Naive thymus-derived CD4-positive, alpha-beta T cell (primary cell): ENCODE measurements at regions not wholly inside any gene's neighbourhood (a gene's known extent, or its start where the extent isn't known, plus 50 kb on each side); places are given as distances from the start of the nearest gene placed in this dataset.

ENCODE experiments used
- ATAC-seq: fragments of 150-1000 bp; cut with Tn5 transposase; 2 replicates; pipeline ENCODE4 v1.10.0; 2021; ENCODE audit warnings: mild to moderate bottlenecking, moderate library complexity
- CTCF ChIA-PET: fragments of 350-600 bp; sonication (Branson Sonifier 250); formaldehyde crosslinking; loops from one replicate; lab custom pipeline; 2021; ENCODE audit warnings: antibody characterized with exemption; lab: Charles Lee
- POLR2A ChIA-PET: fragments of 350-600 bp; sonication (Branson Sonifier 250); formaldehyde crosslinking; loops from one replicate; lab custom pipeline; 2021; ENCODE audit warnings: antibody characterized with exemption, inconsistent platforms; lab: Charles Lee
- DNase-seq, 9 donors: peaks; one replicate each; pipeline versions ENCODE4 v3.0.0 to v3.0.0-alpha.2; 2020 to 2022; ENCODE audit warnings: mixed read lengths in 1 of 9
- H3K27ac ChIP-seq: one replicate; pipeline ENCODE4 v1.7.0; 2013; ENCODE audit warnings: mild to moderate bottlenecking, low read depth, low read length, moderate library complexity
- H3K27me3 ChIP-seq, 2 donors: one replicate each; pipeline ENCODE4 v1.7.0; 2013; ENCODE audit warnings: low read length in 2 of 2, mild to moderate bottlenecking in 2 of 2, moderate library complexity in 2 of 2; ENCODE audit not compliant: control insufficient read depth in 2 of 2, insufficient read depth in 2 of 2
- H3K36me3 ChIP-seq, 3 experiments: 1 replicate in 2 of 3; 2 replicates in 1 of 3; pipeline ENCODE4 v1.7.0; 2013; ENCODE audit warnings: low read length in 3 of 3, mild to moderate bottlenecking in 3 of 3, moderate library complexity in 1 of 3; ENCODE audit not compliant: insufficient read depth in 3 of 3, control insufficient read depth in 2 of 3
- H3K4me1 ChIP-seq, 2 donors: one replicate each; pipeline ENCODE4 v1.7.0; 2013; ENCODE audit warnings: low read length in 2 of 2, mild to moderate bottlenecking in 2 of 2, moderate library complexity in 1 of 2; ENCODE audit not compliant: control insufficient read depth in 2 of 2, insufficient read depth in 2 of 2
- H3K4me3 ChIP-seq: 2 replicates; pipeline ENCODE4 v1.7.0; 2013; ENCODE audit warnings: mild to moderate bottlenecking, low read length
- H3K9me3 ChIP-seq, 3 experiments: 1 replicate in 2 of 3; 2 replicates in 1 of 3; pipeline ENCODE4 v1.7.0; 2013; ENCODE audit warnings: low read length in 3 of 3; ENCODE audit not compliant: control insufficient read depth in 2 of 3
- H3K27ac Mint-ChIP-seq, 9 donors: one replicate each; pipeline ENCODE4 v1.8.0; 2020 to 2022; ENCODE audit warnings: mixed read lengths in 9 of 9, mild to moderate bottlenecking in 8 of 9, moderate library complexity in 5 of 9, inconsistent platforms in 2 of 9
- H3K27me3 Mint-ChIP-seq, 5 donors: one replicate each; pipeline ENCODE4 v1.8.0; 2021 to 2022; ENCODE audit warnings: mixed read lengths in 5 of 5, mild to moderate bottlenecking in 1 of 5
- H3K36me3 Mint-ChIP-seq, 5 donors: one replicate each; pipeline ENCODE4 v1.8.0; 2020 to 2022; ENCODE audit warnings: mixed read lengths in 5 of 5, mild to moderate bottlenecking in 3 of 5, inconsistent platforms in 1 of 5
- H3K4me1 Mint-ChIP-seq, 7 donors: one replicate each; pipeline ENCODE4 v1.8.0; 2020 to 2022; ENCODE audit warnings: mixed read lengths in 7 of 7, mild to moderate bottlenecking in 3 of 7, inconsistent platforms in 1 of 7
- H3K4me3 Mint-ChIP-seq, 10 donors: one replicate each; pipeline ENCODE4 v1.8.0; 2020 to 2022; ENCODE audit warnings: mild to moderate bottlenecking in 10 of 10, mixed read lengths in 10 of 10, moderate library complexity in 6 of 10, inconsistent platforms in 2 of 10
- H3K9me3 Mint-ChIP-seq, 11 donors: one replicate each; pipeline ENCODE4 v1.8.0; 2020 to 2022; ENCODE audit warnings: mixed read lengths in 11 of 11, mild to moderate bottlenecking in 4 of 11, inconsistent platforms in 1 of 11, moderate library complexity in 1 of 11
- intact Hi-C, 2 donors: fragments of 100-400 bp; cut with micrococcal nuclease; formaldehyde crosslinking; loops; one replicate each; pipeline ENCODE4 v1.15.1; 2023

DNA sequence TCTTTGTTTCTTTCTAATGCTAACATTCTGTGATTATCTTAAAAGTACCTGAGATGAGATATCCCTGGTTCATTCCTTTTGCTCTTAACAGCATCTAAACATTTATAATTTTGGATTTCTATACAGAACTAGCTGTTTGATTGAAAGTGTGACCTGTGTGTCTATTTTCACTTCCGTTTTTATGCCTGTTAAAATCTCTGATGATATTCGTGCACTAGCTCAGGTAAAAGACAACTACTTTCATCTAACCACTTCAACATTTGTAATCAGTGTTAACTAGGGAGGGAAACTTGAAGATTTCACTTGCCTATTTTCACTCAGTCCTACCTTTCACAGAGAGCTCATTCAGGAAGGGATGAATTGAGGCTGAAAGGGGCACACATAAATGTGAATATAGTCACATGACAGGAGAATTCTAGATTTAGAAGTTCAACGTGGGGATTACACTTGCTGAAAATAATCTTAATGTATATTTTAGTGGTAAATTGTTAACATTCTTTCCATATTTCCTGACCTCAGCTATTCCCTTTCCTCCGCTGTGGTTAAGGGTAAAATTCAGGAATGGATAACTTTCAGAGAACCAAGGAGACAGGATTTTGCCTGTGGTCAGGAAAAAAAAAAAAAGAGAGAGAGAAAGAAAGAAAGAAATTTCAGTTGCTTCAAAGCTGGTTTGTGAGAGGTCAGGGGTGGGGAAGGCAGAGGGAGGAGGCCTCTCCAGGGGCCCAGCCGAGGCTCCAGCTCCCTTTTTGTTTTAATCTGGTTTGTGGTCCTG lies 159.8 kb upstream of the TSC22D2 start:
- Histone ChIP-seq H3K36me3 (no peaks in the 10 kb centered on the region), H3K27me3 (peaks cover 0 to 3% of the 10 kb centered on the region in 2 donors), H3K4me1 (no peaks in the 10 kb centered on the region), H3K27ac (no peak overlapping the region), H3K4me3 (no peak overlapping the region), H3K9me3 (no peaks in the 10 kb centered on the region)
- ATAC-seq = no peak
- DNase-seq = no peak
- Mint-ChIP-seq H3K27me3 (peaks cover 22 to 52% (median 33%) of the 10 kb centered on the region in 5 donors), H3K4me1 (no peaks in the 10 kb centered on the region), H3K36me3 (no peaks in the 10 kb centered on the region), H3K27ac (no peak overlapping the region), H3K9me3 (peaks cover 0 to 1% (median 0%) of the 10 kb centered on the region in 11 donors), H3K4me3 (no peak overlapping the region)
- CTCF ChIA-PET = interaction anchor here (0.7 kb wide), 1 partner anchor 170 kb away, joined by 3 read pairs; no protein-coding TSS in a partner anchor
- intact Hi-C loops = no loop called here
- POLR2A ChIA-PET = no interaction called here

DNA sequence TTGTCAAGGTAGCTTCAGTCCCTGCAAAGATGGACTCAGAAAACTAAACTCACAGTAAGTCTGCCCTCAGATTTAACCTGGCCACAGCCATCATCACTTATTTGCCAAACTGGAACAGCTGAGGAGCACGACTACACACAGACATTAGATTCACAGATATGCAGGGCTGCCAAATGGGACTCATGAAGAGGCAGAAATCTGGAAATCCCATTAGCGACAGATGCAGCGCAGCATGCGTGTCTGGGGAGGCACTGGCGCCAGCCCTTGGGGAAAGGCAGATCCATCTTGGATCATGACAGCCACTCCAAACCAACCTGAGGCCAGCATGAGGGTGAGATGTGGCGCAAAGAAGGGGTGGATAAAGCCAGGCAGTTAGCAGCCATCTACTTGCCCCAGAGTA lies 160.7 kb upstream of the TSC22D2 start:
- intact Hi-C loops = no loop called here
- Mint-ChIP-seq H3K9me3 (peaks cover 0 to 1% (median 0%) of the 10 kb centered on the region in 11 donors), H3K36me3 (no peaks in the 10 kb centered on the region), H3K27ac (no peak overlapping the region), H3K4me3 (no peak overlapping the region), H3K4me1 (no peaks in the 10 kb centered on the region), H3K27me3 (peaks cover 25 to 51% (median 40%) of the 10 kb centered on the region in 5 donors)
- no peak for ATAC-seq
- peaks cover 0 to 3% of the 10 kb centered on the region in 2 donors for H3K27me3 ChIP-seq
- no peaks in the 10 kb centered on the region for H3K4me1 ChIP-seq
- no peaks in the 10 kb centered on the region for H3K36me3 ChIP-seq
- CTCF ChIA-PET = no interaction called here
- H3K27ac ChIP-seq = no peak overlapping the region
- POLR2A ChIA-PET = no interaction called here
- no peak overlapping the region for H3K4me3 ChIP-seq
- no peaks in the 10 kb centered on the region for H3K9me3 ChIP-seq
- DNase-seq = no peak

GRCh38 chr3:150243466-150243865 lies 164.6 kb upstream of the TSC22D2 start:
- no peaks in the 10 kb centered on the region for H3K36me3 Mint-ChIP-seq
- H3K27me3 Mint-ChIP-seq = peaks cover 16 to 48% (median 32%) of the 10 kb centered on the region in 5 donors
- ChIA-PET CTCF (no interaction called here), POLR2A (no interaction called here)
- H3K27me3 ChIP-seq = peaks cover 0 to 3% of the 10 kb centered on the region in 2 donors
- no peaks in the 10 kb centered on the region for H3K4me1 Mint-ChIP-seq
- no peak overlapping the region for H3K4me3 Mint-ChIP-seq
- H3K9me3 ChIP-seq = no peaks in the 10 kb centered on the region
- H3K36me3 ChIP-seq = no peaks in the 10 kb centered on the region
- H3K4me3 ChIP-seq = no peak overlapping the region
- no peak overlapping the region for H3K27ac Mint-ChIP-seq
- no peak overlapping the region for H3K27ac ChIP-seq
- intact Hi-C loops = no loop called here
- ATAC-seq = no peak
- H3K9me3 Mint-ChIP-seq = peaks cover 0 to 1% (median 0%) of the 10 kb centered on the region in 11 donors
- no peaks in the 10 kb centered on the region for H3K4me1 ChIP-seq
- DNase-seq = no peak

DNA sequence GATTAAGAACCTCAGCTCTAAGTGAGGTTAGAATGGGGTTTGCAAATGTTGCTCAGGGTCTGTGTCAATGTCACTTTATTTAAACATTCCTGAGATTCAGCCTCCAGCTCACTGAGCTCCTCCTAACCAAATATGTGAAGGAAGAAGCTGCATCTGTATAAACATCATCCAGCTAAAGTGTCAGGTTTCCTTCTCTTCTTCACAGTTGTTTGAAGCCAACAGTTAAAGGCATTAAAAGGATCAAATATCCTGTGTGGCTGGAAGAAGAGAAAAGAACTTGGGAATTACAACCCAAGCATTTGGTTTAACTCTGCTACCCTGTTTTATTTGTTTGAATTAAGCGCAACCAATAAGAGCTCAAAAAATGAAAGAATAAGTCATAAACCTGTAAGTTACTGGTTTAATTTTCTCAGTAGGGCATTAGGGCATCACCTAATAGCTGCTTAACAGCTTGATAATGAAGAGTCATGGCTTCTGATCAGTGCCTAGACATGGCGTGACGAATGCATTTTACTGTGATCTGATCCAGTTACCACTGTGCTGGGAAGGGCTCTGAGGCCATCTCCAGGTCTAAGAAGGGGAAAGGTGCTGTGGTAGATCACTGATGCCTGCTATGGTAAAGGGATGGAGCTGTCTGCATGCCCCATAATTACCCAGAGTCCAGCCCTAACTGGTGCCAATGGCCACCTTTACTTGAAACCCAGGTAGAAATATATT lies 165.7 kb upstream of the TSC22D2 start:
- ChIA-PET CTCF (interaction anchor here (0.6 kb wide), 1 partner anchor 292 kb away, joined by 8 read pairs; no protein-coding TSS in a partner anchor), POLR2A (no interaction called here)
- no peaks in the 10 kb centered on the region for H3K9me3 ChIP-seq
- no peaks in the 10 kb centered on the region for H3K36me3 ChIP-seq
- H3K4me1 Mint-ChIP-seq = no peaks in the 10 kb centered on the region
- H3K27ac Mint-ChIP-seq = no peak overlapping the region
- no peak overlapping the region for H3K4me3 ChIP-seq
- intact Hi-C loops = no loop called here
- no peak for ATAC-seq
- no peak for DNase-seq
- H3K27me3 Mint-ChIP-seq = peaks cover 11 to 42% (median 28%) of the 10 kb centered on the region in 5 donors
- H3K27ac ChIP-seq = no peak overlapping the region
- H3K27me3 ChIP-seq = peaks cover 0 to 3% of the 10 kb centered on the region in 2 donors
- no peaks in the 10 kb centered on the region for H3K4me1 ChIP-seq
- H3K4me3 Mint-ChIP-seq = no peak overlapping the region
- peaks cover 0 to 1% (median 0%) of the 10 kb centered on the region in 11 donors for H3K9me3 Mint-ChIP-seq
- H3K36me3 Mint-ChIP-seq = no peaks in the 10 kb centered on the region

DNA sequence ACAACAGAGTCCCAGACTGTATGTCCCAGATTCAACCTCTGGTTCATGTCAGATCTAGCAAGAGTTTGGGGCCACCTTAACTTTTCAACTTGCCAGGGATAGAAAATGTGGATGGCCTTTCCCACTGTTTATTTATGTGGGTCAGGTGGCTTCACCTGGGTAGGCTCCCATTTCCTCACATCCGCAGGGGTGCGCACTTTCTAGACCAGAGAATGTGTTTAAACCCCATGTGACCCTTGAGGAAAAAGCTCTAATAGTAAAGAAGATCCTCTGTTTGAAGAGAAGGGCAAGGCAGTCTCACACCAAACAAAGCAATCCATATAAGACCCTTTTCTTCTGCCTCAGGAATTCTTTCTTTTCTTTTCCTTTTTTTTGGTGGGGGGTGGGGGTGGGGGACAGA lies 167.2 kb upstream of the TSC22D2 start:
- ATAC-seq (no peak), DNase-seq (no peak)
- no peak overlapping the region for H3K4me3 Mint-ChIP-seq
- H3K9me3 ChIP-seq = no peaks in the 10 kb centered on the region
- intact Hi-C loops = no loop called here
- H3K27me3 ChIP-seq = peaks cover 0 to 3% of the 10 kb centered on the region in 2 donors
- H3K36me3 Mint-ChIP-seq = no peaks in the 10 kb centered on the region
- H3K27ac Mint-ChIP-seq = no peak overlapping the region
- no peaks in the 10 kb centered on the region for H3K4me1 Mint-ChIP-seq
- peaks cover 0 to 1% (median 0%) of the 10 kb centered on the region in 11 donors for H3K9me3 Mint-ChIP-seq
- H3K4me3 ChIP-seq = no peak overlapping the region
- no peaks in the 10 kb centered on the region for H3K4me1 ChIP-seq
- ChIA-PET CTCF (interaction anchor here (0.7 kb wide), 2 partner anchors 11 to 58 kb away, joined by 3 read pairs; no protein-coding TSS in a partner anchor), POLR2A (no interaction called here)
- H3K27me3 Mint-ChIP-seq = peaks cover 12 to 31% (median 20%) of the 10 kb centered on the region in 5 donors
- H3K36me3 ChIP-seq = no peaks in the 10 kb centered on the region
- no peak overlapping the region for H3K27ac ChIP-seq

GRCh38 chr3:150239766-150240165 lies 168.3 kb upstream of the TSC22D2 start:
- Mint-ChIP-seq H3K27ac (no peak overlapping the region), H3K4me3 (no peak overlapping the region), H3K4me1 (no peaks in the 10 kb centered on the region), H3K9me3 (peaks cover 0 to 1% (median 0%) of the 10 kb centered on the region in 11 donors), H3K36me3 (no peaks in the 10 kb centered on the region), H3K27me3 (peaks cover 8 to 29% (median 15%) of the 10 kb centered on the region in 5 donors)
- Histone ChIP-seq H3K27ac (no peak overlapping the region), H3K4me3 (no peak overlapping the region), H3K9me3 (no peaks in the 10 kb centered on the region), H3K4me1 (no peaks in the 10 kb centered on the region), H3K36me3 (no peaks in the 10 kb centered on the region), H3K27me3 (no peaks in the 10 kb centered on the region)
- CTCF ChIA-PET = no interaction called here
- intact Hi-C loops = no loop called here
- DNase-seq = no peak
- POLR2A ChIA-PET = no interaction called here
- no peak for ATAC-seq
